HL-60/S4 (cell line): ENCODE measurements at regions not wholly inside any gene's neighbourhood (a gene's known extent, or its start where the extent isn't known, plus 50 kb on each side); places are given as distances from the start of the nearest gene placed in this dataset.
"Not testable (repeated sequence)": the region's sequence is repeated elsewhere in the genome, so short reads cannot be mapped to it uniquely, and the experiment has no call there.

ENCODE experiments used
- in situ Hi-C: fragments of 300-500 bp; cut with MboI; formaldehyde crosslinking; loops from 2 replicates; pipeline ENCODE4 v1.14.3; 2022; ENCODE audit warnings: low sequenced_read_pairs

GRCh38 chr17:22131740-22132139 lies 439.4 kb downstream of the KCNJ18 start:
- in situ Hi-C loops, result no loop called here

GRCh38 chr17:22138861-22139469 lies 446.6 kb downstream of the KCNJ18 start:
- in situ Hi-C loops, result no loop called here

GRCh38 chr17:22142091-22142490 lies 449.8 kb downstream of the KCNJ18 start:
- in situ Hi-C loops, result no loop called here

- in situ Hi-C loops, result no loop called here
Measured at GRCh38 chr17:22145605-22146178, 453.4 kb downstream of the KCNJ18 start.

- in situ Hi-C loops, result no loop called here
Measured at GRCh38 chr17:22158364-22158763, 466.0 kb downstream of the KCNJ18 start.

GRCh38 chr17:22161376-22161775 lies 469.1 kb downstream of the KCNJ18 start:
- in situ Hi-C loops, result no loop called here

GRCh38 chr17:22171631-22172030 lies 479.3 kb downstream of the KCNJ18 start:
- in situ Hi-C loops, result no loop called here

GRCh38 chr17:22193113-22193512 lies 500.8 kb downstream of the KCNJ18 start:
- in situ Hi-C loops, result no loop called here

GRCh38 chr17:22200187-22200586 lies 507.9 kb downstream of the KCNJ18 start:
- in situ Hi-C loops, result loop anchor here (25.0 kb wide), 1 partner anchor 112 kb away; no protein-coding TSS in a partner anchor

- in situ Hi-C loops, result loop anchor here (25.0 kb wide), 1 partner anchor 110 kb away; no protein-coding TSS in a partner anchor
Measured at GRCh38 chr17:22202702-22203101, 510.4 kb downstream of the KCNJ18 start.

GRCh38 chr17:22203208-22203715 lies 510.9 kb downstream of the KCNJ18 start:
- in situ Hi-C loops, result loop anchor here (25.0 kb wide), 1 partner anchor 109 kb away; no protein-coding TSS in a partner anchor

GRCh38 chr17:22204076-22204475 lies 511.8 kb downstream of the KCNJ18 start:
- in situ Hi-C loops, result loop anchor here (25.0 kb wide), 1 partner anchor 108 kb away; no protein-coding TSS in a partner anchor

GRCh38 chr17:22210212-22210611 lies 517.9 kb downstream of the KCNJ18 start:
- in situ Hi-C loops, result loop anchor here (25.0 kb wide), 1 partner anchor 102 kb away; no protein-coding TSS in a partner anchor

GRCh38 chr17:22213169-22213568 lies 520.8 kb downstream of the KCNJ18 start:
- in situ Hi-C loops, result loop anchor here (25.0 kb wide), 1 partner anchor 99 kb away; no protein-coding TSS in a partner anchor

- in situ Hi-C loops, result loop anchor here (25.0 kb wide), 1 partner anchor 95 kb away; no protein-coding TSS in a partner anchor
Measured at GRCh38 chr17:22217135-22217534, 524.8 kb downstream of the KCNJ18 start.

- in situ Hi-C loops, result loop anchor here (25.0 kb wide), 1 partner anchor 91 kb away; no protein-coding TSS in a partner anchor
Measured at GRCh38 chr17:22221344-22221743, 529.0 kb downstream of the KCNJ18 start.

GRCh38 chr17:22226477-22226876 lies 534.2 kb downstream of the KCNJ18 start:
- in situ Hi-C loops, result not testable (repeated sequence)

- in situ Hi-C loops, result not testable (repeated sequence)
Measured at GRCh38 chr17:22226932-22227331, 534.6 kb downstream of the KCNJ18 start.

- in situ Hi-C loops, result not testable (repeated sequence)
Measured at GRCh38 chr17:22227699-22228553, 535.6 kb downstream of the KCNJ18 start.

GRCh38 chr17:22229821-22230220 lies 537.5 kb downstream of the KCNJ18 start:
- in situ Hi-C loops, result not testable (repeated sequence)

- in situ Hi-C loops, result no loop called here
Measured at GRCh38 chr17:22233382-22233781, 541.1 kb downstream of the KCNJ18 start.
